ENCODE measurements at regions not wholly inside any gene's neighbourhood (a gene's known extent, or its start where the extent isn't known, plus 50 kb on each side); places are given as distances from the start of the nearest gene placed in this dataset.

- Histone ChIP-seq H3K9me3 (ENCODE audit: low read length) (no peaks in the 10 kb centered on the region), H3K79me2 (ENCODE audit: insufficient read depth, low read depth, low read length) (no peaks in the 10 kb centered on the region), H3K9me2 (ENCODE audit: insufficient read depth, low read length) (no peaks in the 10 kb centered on the region), H3K4me1 (ENCODE audit: insufficient read depth, low read length, poor library complexity, severe bottlenecking) (no peaks in the 10 kb centered on the region), H3K4me3 (ENCODE audit: low read depth, low read length, poor library complexity, severe bottlenecking) (no peak overlapping the region), H3K36me3 (ENCODE audit: insufficient read depth, low read length) (no peaks in the 10 kb centered on the region), H4K20me1 (ENCODE audit: insufficient read depth, low read length) (no peaks in the 10 kb centered on the region), H3K4me2 (ENCODE audit: low read length) (no peak overlapping the region), H2AFZ (ENCODE audit: low read length) (no peak overlapping the region), H3K27ac (ENCODE audit: low read depth, low read length, poor library complexity, severe bottlenecking) (no peak overlapping the region)
- intact Hi-C loops (cut with micrococcal nuclease; ENCODE audit: unreplicated experiment): no loop called here
- BruUV-seq (replicated peaks): no TSS peak
- POLR2A ChIA-PET: interaction anchor here (0.7 kb wide), 1 partner anchor 165 kb away, joined by 3 read pairs; no protein-coding TSS in a partner anchor
- CTCF ChIA-PET (ENCODE audit: unreplicated experiment): no interaction called here
- DNase-seq (ENCODE audit: low spot score): no peak
- TF ChIP-seq EZH2phosphoT487 (IDR thresholded peaks at IDR 0.05; ENCODE audit: borderline replicate concordance, low read depth, low read length) (no peak), CTCF (conservative IDR thresholded peaks at IDR 0.05; ENCODE audit: low read length) (no peak)
Observed at GRCh38 chr13:83248751-83249150, 633.5 kb downstream of the SLITRK1 start.

- H3K4me3 ChIP-seq (ENCODE audit: low read depth, low read length, poor library complexity, severe bottlenecking): no peak overlapping the region
- H3K4me1 ChIP-seq (ENCODE audit: insufficient read depth, low read length, poor library complexity, severe bottlenecking): no peaks in the 10 kb centered on the region
- H3K4me2 ChIP-seq (ENCODE audit: low read length): no peak overlapping the region
- no peaks in the 10 kb centered on the region for H3K9me2 ChIP-seq (ENCODE audit: insufficient read depth, low read length)
- ChIA-PET CTCF (ENCODE audit: unreplicated experiment) (no interaction called here), POLR2A (interaction anchor here (0.5 kb wide), 1 partner anchor 1656 kb away, joined by 4 read pairs; no protein-coding TSS in a partner anchor)
- no peaks in the 10 kb centered on the region for H4K20me1 ChIP-seq (ENCODE audit: insufficient read depth, low read length)
- H3K27ac ChIP-seq (ENCODE audit: low read depth, low read length, poor library complexity, severe bottlenecking): no peak overlapping the region
- no TSS peak for BruUV-seq (replicated peaks)
- TF ChIP-seq CTCF (conservative IDR thresholded peaks at IDR 0.05; ENCODE audit: low read length) (no peak), EZH2phosphoT487 (IDR thresholded peaks at IDR 0.05; ENCODE audit: borderline replicate concordance, low read depth, low read length) (no peak)
- H3K9me3 ChIP-seq (ENCODE audit: low read length): no peaks in the 10 kb centered on the region
- H2AFZ ChIP-seq (ENCODE audit: low read length): no peak overlapping the region
- no peak for DNase-seq (ENCODE audit: low spot score)
- H3K79me2 ChIP-seq (ENCODE audit: insufficient read depth, low read depth, low read length): no peaks in the 10 kb centered on the region
- no peaks in the 10 kb centered on the region for H3K36me3 ChIP-seq (ENCODE audit: insufficient read depth, low read length)
- intact Hi-C loops (cut with micrococcal nuclease; ENCODE audit: unreplicated experiment): no loop called here
Observed at GRCh38 chr13:83232626-83233025, 649.6 kb downstream of the SLITRK1 start.

GRCh38 chr13:83229574-83230305 is 652.5 kb downstream of the SLITRK1 start:
- Histone ChIP-seq H3K4me1 (ENCODE audit: insufficient read depth, low read length, poor library complexity, severe bottlenecking) (no peaks in the 10 kb centered on the region), H3K27ac (ENCODE audit: low read depth, low read length, poor library complexity, severe bottlenecking) (no peak overlapping the region), H3K36me3 (ENCODE audit: insufficient read depth, low read length) (no peaks in the 10 kb centered on the region), H3K79me2 (ENCODE audit: insufficient read depth, low read depth, low read length) (no peaks in the 10 kb centered on the region), H3K4me3 (ENCODE audit: low read depth, low read length, poor library complexity, severe bottlenecking) (no peak overlapping the region), H3K9me2 (ENCODE audit: insufficient read depth, low read length) (no peaks in the 10 kb centered on the region), H2AFZ (ENCODE audit: low read length) (no peak overlapping the region), H3K4me2 (ENCODE audit: low read length) (no peak overlapping the region), H3K9me3 (ENCODE audit: low read length) (no peaks in the 10 kb centered on the region), H4K20me1 (ENCODE audit: insufficient read depth, low read length) (no peaks in the 10 kb centered on the region)
- ChIA-PET CTCF (ENCODE audit: unreplicated experiment) (no interaction called here), POLR2A (no interaction called here)
- intact Hi-C loops (cut with micrococcal nuclease; ENCODE audit: unreplicated experiment): no loop called here
- no peak for DNase-seq (ENCODE audit: low spot score)
- TF ChIP-seq EZH2phosphoT487 (IDR thresholded peaks at IDR 0.05; ENCODE audit: borderline replicate concordance, low read depth, low read length): no peak
- TF ChIP-seq CTCF (conservative IDR thresholded peaks at IDR 0.05; ENCODE audit: low read length): no peak
- BruUV-seq (replicated peaks): no TSS peak
